ENCODE measurements at regions not wholly inside any gene's neighbourhood (a gene's known extent, or its start where the extent isn't known, plus 50 kb on each side); places are given as distances from the start of the nearest gene placed in this dataset.

GRCh38 chr4:55175779-55176231 is 50.4 kb upstream of the KDR start:
- CTCF ChIA-PET = no interaction called here
- Mint-ChIP-seq H3K27me3 (peaks cover 4% of the 10 kb centered on the region), H3K4me1 (peaks cover 9% of the 10 kb centered on the region), H3K27ac (no peak overlapping the region), H3K9me3 (no peaks in the 10 kb centered on the region), H3K4me3 (no peak overlapping the region), H3K36me3 (no peaks in the 10 kb centered on the region)
- no peak for DNase-seq

GRCh38 chr4:55176497-55176896 is 51.1 kb upstream of the KDR start:
- peaks cover 9% of the 10 kb centered on the region for H3K4me1 Mint-ChIP-seq
- H3K36me3 Mint-ChIP-seq = no peaks in the 10 kb centered on the region
- CTCF ChIA-PET = no interaction called here
- no peak overlapping the region for H3K4me3 Mint-ChIP-seq
- no peaks in the 10 kb centered on the region for H3K9me3 Mint-ChIP-seq
- peaks cover 4% of the 10 kb centered on the region for H3K27me3 Mint-ChIP-seq
- H3K27ac Mint-ChIP-seq = no peak overlapping the region
- no peak for DNase-seq

GRCh38 chr4:55177461-55177860 is 52.1 kb upstream of the KDR start:
- CTCF ChIA-PET = no interaction called here
- DNase-seq = no peak

GRCh38 chr4:55178226-55179005 is 53.0 kb upstream of the KDR start:
- CTCF ChIA-PET = no interaction called here
- H3K4me3 Mint-ChIP-seq = no peak overlapping the region
- H3K27ac Mint-ChIP-seq = no peak overlapping the region
- DNase-seq = no peak
- H3K4me1 Mint-ChIP-seq = peaks cover 9% of the 10 kb centered on the region
- H3K27me3 Mint-ChIP-seq = peaks cover 4% of the 10 kb centered on the region
- H3K36me3 Mint-ChIP-seq = no peaks in the 10 kb centered on the region
- H3K9me3 Mint-ChIP-seq = no peaks in the 10 kb centered on the region

More at GRCh38 chr4:55177461-55177860, 52.1 kb upstream of the KDR start:
- Mint-ChIP-seq H3K9me3 (no peaks in the 10 kb centered on the region), H3K36me3 (no peaks in the 10 kb centered on the region), H3K27ac (no peak overlapping the region), H3K4me1 (peaks cover 9% of the 10 kb centered on the region), H3K4me3 (no peak overlapping the region), H3K27me3 (peaks cover 4% of the 10 kb centered on the region)

- Mint-ChIP-seq H3K4me3 (no peak overlapping the region), H3K4me1 (peaks cover under 1% of the 10 kb centered on the region), H3K36me3 (no peaks in the 10 kb centered on the region), H3K9me3 (no peaks in the 10 kb centered on the region), H3K27ac (no peak overlapping the region), H3K27me3 (peaks cover under 1% of the 10 kb centered on the region)
- CTCF ChIA-PET = no interaction called here
- no peak for DNase-seq
Measured at GRCh38 chr4:55181010-55182005, 55.9 kb upstream of the KDR start.

GRCh38 chr4:55183926-55184599 is 58.7 kb upstream of the KDR start:
- H3K27me3 Mint-ChIP-seq = no peaks in the 10 kb centered on the region

GRCh38 chr4:55184600-55185523 is 59.5 kb upstream of the KDR start:
- Mint-ChIP-seq H3K27me3 (no peaks in the 10 kb centered on the region), H3K4me1 (no peaks in the 10 kb centered on the region), H3K9me3 (no peaks in the 10 kb centered on the region), H3K27ac (no peak overlapping the region), H3K4me3 (no peak overlapping the region), H3K36me3 (no peaks in the 10 kb centered on the region)
- peak; percentile 44 for DNase-seq
- CTCF ChIA-PET = interaction anchor here (0.6 to 2.2 kb wide), 6 partner anchors 14 to 450 kb away, joined by 3 to 7 read pairs (median 4); no protein-coding TSS in a partner anchor

More at GRCh38 chr4:55183926-55184599, 58.7 kb upstream of the KDR start:
- CTCF ChIA-PET = interaction anchor here (0.6 to 2.2 kb wide), 4 partner anchors 13 to 451 kb away, joined by 3 to 7 read pairs (median 4); no protein-coding TSS in a partner anchor
- Mint-ChIP-seq H3K9me3 (no peaks in the 10 kb centered on the region), H3K4me1 (no peaks in the 10 kb centered on the region), H3K36me3 (no peaks in the 10 kb centered on the region), H3K4me3 (no peak overlapping the region), H3K27ac (no peak overlapping the region)
- no peak for DNase-seq

- DNase-seq = no peak
- Mint-ChIP-seq H3K36me3 (no peaks in the 10 kb centered on the region), H3K4me1 (no peaks in the 10 kb centered on the region), H3K27ac (no peak overlapping the region), H3K9me3 (no peaks in the 10 kb centered on the region), H3K4me3 (no peak overlapping the region), H3K27me3 (no peaks in the 10 kb centered on the region)
- CTCF ChIA-PET = interaction anchor here (0.8 kb wide), 1 partner anchor 506 kb away, joined by 3 read pairs; no protein-coding TSS in a partner anchor
Measured at GRCh38 chr4:55186123-55186522, 60.7 kb upstream of the KDR start.

- Mint-ChIP-seq H3K27ac (no peak overlapping the region), H3K4me3 (no peak overlapping the region), H3K9me3 (no peaks in the 10 kb centered on the region), H3K4me1 (no peaks in the 10 kb centered on the region), H3K36me3 (no peaks in the 10 kb centered on the region), H3K27me3 (no peaks in the 10 kb centered on the region)
- CTCF ChIA-PET = no interaction called here
- DNase-seq = no peak
Measured at GRCh38 chr4:55186700-55187099, 61.3 kb upstream of the KDR start.

- H3K9me3 Mint-ChIP-seq = no peaks in the 10 kb centered on the region
- H3K4me1 Mint-ChIP-seq = no peaks in the 10 kb centered on the region
- H3K36me3 Mint-ChIP-seq = no peaks in the 10 kb centered on the region
- H3K27ac Mint-ChIP-seq = no peak overlapping the region
- H3K4me3 Mint-ChIP-seq = no peak overlapping the region
- CTCF ChIA-PET = no interaction called here
- DNase-seq = no peak
- H3K27me3 Mint-ChIP-seq = no peaks in the 10 kb centered on the region
Measured at GRCh38 chr4:55214172-55214571, 88.8 kb upstream of the KDR start.

GRCh38 chr4:55215087-55215486 is 89.7 kb upstream of the KDR start:
- Mint-ChIP-seq H3K36me3 (no peaks in the 10 kb centered on the region), H3K27ac (no peak overlapping the region), H3K4me3 (no peak overlapping the region), H3K9me3 (no peaks in the 10 kb centered on the region), H3K4me1 (no peaks in the 10 kb centered on the region), H3K27me3 (no peaks in the 10 kb centered on the region)
- CTCF ChIA-PET = no interaction called here
- DNase-seq = no peak

GRCh38 chr4:55216863-55217635 is 91.7 kb upstream of the KDR start:
- no peaks in the 10 kb centered on the region for H3K27me3 Mint-ChIP-seq
- CTCF ChIA-PET = no interaction called here
- H3K4me1 Mint-ChIP-seq = no peaks in the 10 kb centered on the region
- H3K27ac Mint-ChIP-seq = no peak overlapping the region
- no peaks in the 10 kb centered on the region for H3K9me3 Mint-ChIP-seq
- DNase-seq = no peak
- no peaks in the 10 kb centered on the region for H3K36me3 Mint-ChIP-seq
- H3K4me3 Mint-ChIP-seq = no peak overlapping the region

- Mint-ChIP-seq H3K4me1 (no peaks in the 10 kb centered on the region), H3K36me3 (no peaks in the 10 kb centered on the region), H3K4me3 (no peak overlapping the region), H3K9me3 (no peaks in the 10 kb centered on the region), H3K27me3 (no peaks in the 10 kb centered on the region), H3K27ac (no peak overlapping the region)
- no peak for DNase-seq
- CTCF ChIA-PET = no interaction called here
Measured at GRCh38 chr4:55218041-55218440, 92.6 kb upstream of the KDR start.

All from activated naive CD4-positive, alpha-beta T cell treated with anti-CD3 and anti-CD28 coated beads, Interleukin-2, amount 10 ng/mL, durations not matched to agents 7 days and 5 days (primary cell).